HG03565 (cell line): ENCODE measurements at regions not wholly inside any gene's neighbourhood (a gene's known extent, or its start where the extent isn't known, plus 50 kb on each side); places are given as distances from the start of the nearest gene placed in this dataset.
"Not testable (repeated sequence)": the region's sequence is repeated elsewhere in the genome, so short reads cannot be mapped to it uniquely, and the experiment has no call there.

Source experiments
- ATAC-seq: cut with Tn5 transposase; IDR thresholded peaks from one replicate; pipeline ENCODE4 v1.9.1; 2021; ENCODE audit warnings: mild to moderate bottlenecking, moderate library complexity; ENCODE audit not compliant: unreplicated experiment

- ATAC-seq: no peak
Measured at GRCh38 chr7:52179934-52180333, 855.5 kb upstream of the POM121L12 start.

- ATAC-seq: no peak
Measured at GRCh38 chr7:52168085-52168484, 851.5 kb upstream of the COBL start.

GRCh38 chr7:52163311-52163710, 846.7 kb upstream of the COBL start:
- ATAC-seq: no peak

- no peak for ATAC-seq
Measured at GRCh38 chr7:52161483-52161882, 844.9 kb upstream of the COBL start.

DNA sequence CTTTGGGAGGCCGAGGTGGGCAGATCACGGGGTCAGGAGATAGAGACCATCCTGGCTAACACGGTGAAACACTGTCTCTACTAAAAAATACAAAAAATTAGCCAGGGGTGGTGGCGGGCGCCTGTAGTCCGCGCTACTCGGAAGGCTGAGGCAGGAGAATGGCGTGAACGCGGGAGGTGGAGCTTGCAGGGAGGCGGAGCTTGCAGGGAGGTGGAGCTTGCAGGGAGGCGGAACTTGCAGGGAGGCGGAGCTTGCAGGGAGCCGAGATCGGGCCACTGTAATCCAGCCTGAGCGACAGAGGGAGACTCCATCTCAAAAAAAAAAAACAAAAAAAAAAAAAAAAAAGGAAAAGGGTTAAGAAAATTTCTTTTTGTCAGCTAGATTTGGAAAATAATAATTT, 842.8 kb upstream of the COBL start:
- ATAC-seq: not testable (repeated sequence)

DNA sequence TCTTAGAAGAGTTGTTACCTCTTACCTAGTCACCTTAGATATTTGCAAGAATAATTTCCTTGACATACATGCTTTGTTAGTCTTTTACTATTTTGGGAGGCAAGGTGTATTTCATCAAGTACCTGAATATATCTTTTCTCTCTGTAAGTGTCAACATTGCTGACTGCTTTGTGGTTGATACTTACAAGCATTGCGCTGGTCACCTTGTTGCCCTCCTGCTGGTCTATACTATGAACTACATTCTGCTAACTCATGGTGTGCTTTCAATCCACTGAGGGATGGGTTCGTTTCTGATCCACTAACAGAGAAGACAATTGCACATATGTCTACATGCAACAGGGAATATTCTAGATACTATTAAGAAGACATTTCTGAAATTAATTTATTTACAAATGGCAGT, 837.8 kb upstream of the COBL start:
- no peak for ATAC-seq

GRCh38 chr7:52151559-52151958, 835.0 kb upstream of the COBL start:
- ATAC-seq: no peak

DNA sequence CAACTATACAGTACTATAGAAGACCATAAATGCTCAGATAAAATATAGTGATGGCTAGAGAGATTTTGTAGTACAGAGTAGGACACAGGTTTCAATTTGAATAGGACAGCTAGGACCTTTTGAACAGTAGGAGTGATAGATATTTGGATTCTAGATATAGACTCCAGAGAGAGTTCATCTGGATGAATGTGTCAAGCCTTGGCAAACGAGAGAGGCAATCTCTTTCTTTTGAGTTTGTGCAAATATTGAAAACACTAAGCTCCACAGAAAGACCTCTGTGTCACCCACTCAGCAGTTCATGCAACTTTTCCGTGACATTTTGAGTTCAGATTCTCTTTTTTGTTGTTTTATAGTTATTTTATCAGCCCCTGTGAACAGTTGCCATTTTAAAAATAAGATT, 834.3 kb upstream of the COBL start:
- ATAC-seq: no peak

GRCh38 chr7:52146871-52147634, 830.4 kb upstream of the COBL start:
- ATAC-seq: no peak

DNA sequence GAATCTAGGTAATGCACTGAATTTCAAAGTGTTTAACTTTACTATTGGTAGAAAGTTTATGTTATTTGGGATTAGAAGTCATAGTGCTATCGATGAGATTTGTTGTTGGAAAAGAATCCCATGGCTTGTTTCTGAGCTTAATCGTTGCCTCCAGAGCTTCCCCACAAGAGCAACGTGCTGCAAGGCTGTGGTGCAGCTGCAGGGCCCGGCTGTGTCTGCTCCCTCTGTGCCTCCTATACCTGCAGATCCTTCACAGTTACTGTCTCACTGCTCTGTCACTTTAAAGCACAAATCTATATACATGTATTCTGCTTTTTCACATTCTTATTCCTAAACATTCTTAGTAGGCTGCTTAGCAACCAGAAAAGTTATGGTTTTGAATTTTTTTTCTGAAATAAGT, 826.6 kb upstream of the COBL start:
- no peak for ATAC-seq

DNA sequence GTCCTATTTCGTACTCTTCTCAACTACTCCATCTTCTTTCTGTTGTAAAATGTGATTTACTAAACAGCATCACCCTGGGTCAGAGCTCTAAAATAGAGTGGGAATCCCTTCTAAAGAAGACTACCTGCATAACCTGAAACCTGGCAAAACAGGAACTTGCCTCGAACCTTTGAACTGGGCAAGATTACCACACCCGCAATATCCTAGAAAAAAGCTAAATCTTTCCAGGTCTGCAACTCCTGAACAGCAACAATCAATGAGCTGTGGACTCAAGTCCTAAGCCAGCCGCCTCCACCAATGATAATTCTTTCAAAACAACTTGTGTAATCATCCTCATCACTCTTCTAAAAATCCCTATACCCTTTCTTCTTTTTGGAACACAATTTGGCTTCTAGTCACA, 824.2 kb upstream of the COBL start:
- no peak for ATAC-seq

DNA sequence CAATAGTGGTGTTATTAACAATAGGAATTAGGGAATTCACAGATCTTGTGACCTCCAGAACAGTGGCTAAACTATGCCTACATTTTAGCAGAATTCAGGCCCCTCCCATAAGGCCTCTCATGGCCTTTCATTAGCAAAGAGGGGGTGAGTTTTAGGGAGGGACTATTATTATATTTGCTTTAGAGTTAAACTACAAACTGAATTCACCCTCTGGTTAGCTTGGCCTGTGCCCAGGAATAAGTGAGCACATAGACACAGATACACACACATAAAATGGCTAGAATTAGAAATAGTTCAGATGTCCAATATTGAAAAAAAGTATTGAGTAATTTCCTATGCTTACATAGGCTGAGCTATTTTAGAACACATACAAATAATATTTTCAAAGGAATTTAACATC, 818.8 kb upstream of the COBL start:
- ATAC-seq: no peak

GRCh38 chr7:52129278-52129677, 812.7 kb upstream of the COBL start:
- ATAC-seq: no peak

DNA sequence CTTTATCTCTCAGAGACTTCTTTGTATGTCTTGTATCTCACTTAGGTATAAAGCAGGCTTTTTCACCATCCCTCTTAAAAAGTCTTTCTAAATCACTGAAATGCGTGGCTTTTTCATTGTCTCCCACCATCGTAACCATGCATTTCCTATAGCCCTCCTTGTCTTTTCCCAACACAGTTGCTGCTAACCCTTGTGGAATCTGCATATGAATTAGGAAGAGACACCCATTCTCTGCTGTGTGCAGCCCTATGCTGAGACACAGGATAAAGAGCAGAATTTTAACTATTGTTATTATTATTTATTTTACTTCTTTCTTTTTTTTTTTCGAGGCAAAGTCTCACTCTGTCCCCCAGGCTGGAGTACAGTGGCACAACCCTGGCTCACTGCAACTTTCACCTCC, 804.3 kb upstream of the COBL start:
- ATAC-seq: no peak

GRCh38 chr7:52119537-52119936, 802.9 kb upstream of the COBL start:
- ATAC-seq: no peak

GRCh38 chr7:52114509-52114908, 797.9 kb upstream of the COBL start:
- ATAC-seq: no peak

- ATAC-seq: no peak
Measured at GRCh38 chr7:52114056-52114455, 797.4 kb upstream of the COBL start.

DNA sequence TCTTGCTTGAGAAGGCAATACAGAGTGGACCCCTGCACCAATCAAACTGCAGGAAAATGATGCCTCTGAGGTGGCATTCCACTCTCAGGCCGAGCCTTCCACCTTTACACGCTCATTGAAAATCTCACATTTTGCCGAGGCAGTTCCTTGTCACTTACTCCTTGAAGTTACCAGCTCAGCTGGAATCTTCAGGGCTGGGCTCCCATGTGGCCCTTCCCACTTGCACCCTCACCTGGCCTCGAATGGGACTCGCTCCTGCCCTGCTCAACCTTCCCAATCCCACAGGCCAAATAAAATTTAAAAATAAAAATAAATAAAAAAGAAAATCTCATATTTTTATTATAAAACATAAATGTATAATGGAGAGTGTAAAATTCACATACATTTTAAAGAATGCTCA, 790.7 kb upstream of the COBL start:
- ATAC-seq: no peak

- ATAC-seq: no peak
Measured at GRCh38 chr7:52095861-52096260, 779.3 kb upstream of the COBL start.

DNA sequence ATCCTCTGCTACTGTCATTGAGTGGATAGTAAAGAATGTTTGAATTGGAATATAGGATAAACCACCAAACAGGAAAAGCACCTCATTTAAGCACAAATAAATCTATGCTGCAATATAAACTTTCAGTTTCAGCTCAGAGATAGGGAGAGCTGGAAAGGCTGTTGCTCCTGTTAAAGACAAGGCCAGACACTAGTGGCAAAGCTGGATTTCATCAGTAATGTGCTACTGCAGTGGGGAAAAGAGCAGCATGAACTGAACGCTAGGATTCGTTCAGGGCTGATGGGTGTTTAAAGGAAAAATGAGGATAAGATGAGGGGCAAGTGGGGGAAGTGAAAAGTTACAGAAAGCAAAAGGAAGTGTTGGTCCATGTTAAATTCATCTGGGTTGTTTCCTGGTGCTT, 775.4 kb upstream of the COBL start:
- ATAC-seq: no peak

- ATAC-seq: no peak
Measured at GRCh38 chr7:52091101-52091500, 774.5 kb upstream of the COBL start.

- no peak for ATAC-seq
Measured at GRCh38 chr7:52088008-52088901, 771.6 kb upstream of the COBL start.
